Hepatocyte (in vitro differentiated cells): ENCODE measurements at regions not wholly inside any gene's neighbourhood (a gene's known extent, or its start where the extent isn't known, plus 50 kb on each side); places are given as distances from the start of the nearest gene placed in this dataset.

ENCODE experiments used
- EZH2 ChIP-seq: fragments of 200-600 bp; sonication (generic); IDR thresholded peaks from 2 replicates; pipeline ENCODE4 v1.6.1; 2016; ENCODE audit warnings: antibody characterized with exemption, mild to moderate bottlenecking, borderline replicate concordance
- TF ChIP-seq, protein P1 (sequence below): fragments of 200-600 bp; sonication (generic); IDR thresholded peaks from 2 replicates; pipeline ENCODE4 v1.5.1; 2016; ENCODE audit warnings: antibody characterized with exemption, mild to moderate bottlenecking; ENCODE audit not compliant: poor library complexity

DNA sequence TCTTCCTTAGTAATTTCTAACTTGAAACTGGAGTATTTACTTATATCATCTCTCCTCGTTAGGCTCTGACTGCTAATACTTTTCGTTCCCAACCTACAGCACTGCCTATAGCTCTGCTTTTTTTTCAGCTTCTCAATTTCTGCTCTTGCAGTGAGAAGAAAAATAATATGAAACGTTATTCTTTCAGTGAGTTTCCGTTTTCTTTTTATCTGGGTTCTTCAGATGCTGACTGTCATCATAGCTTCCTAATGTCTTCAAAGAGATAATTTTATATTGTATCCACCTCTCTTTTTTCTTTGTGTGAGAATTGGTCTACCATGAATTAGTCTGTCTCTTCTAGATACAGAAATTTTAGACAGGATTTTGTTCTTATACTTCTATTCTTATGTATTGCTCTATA lies 454.9 kb downstream of the LMO7 start:
- TF ChIP-seq, protein P1, sequence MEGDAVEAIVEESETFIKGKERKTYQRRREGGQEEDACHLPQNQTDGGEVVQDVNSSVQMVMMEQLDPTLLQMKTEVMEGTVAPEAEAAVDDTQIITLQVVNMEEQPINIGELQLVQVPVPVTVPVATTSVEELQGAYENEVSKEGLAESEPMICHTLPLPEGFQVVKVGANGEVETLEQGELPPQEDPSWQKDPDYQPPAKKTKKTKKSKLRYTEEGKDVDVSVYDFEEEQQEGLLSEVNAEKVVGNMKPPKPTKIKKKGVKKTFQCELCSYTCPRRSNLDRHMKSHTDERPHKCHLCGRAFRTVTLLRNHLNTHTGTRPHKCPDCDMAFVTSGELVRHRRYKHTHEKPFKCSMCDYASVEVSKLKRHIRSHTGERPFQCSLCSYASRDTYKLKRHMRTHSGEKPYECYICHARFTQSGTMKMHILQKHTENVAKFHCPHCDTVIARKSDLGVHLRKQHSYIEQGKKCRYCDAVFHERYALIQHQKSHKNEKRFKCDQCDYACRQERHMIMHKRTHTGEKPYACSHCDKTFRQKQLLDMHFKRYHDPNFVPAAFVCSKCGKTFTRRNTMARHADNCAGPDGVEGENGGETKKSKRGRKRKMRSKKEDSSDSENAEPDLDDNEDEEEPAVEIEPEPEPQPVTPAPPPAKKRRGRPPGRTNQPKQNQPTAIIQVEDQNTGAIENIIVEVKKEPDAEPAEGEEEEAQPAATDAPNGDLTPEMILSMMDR = no peak
- TF ChIP-seq EZH2 = no peak
